ENCODE measurements at regions not wholly inside any gene's neighbourhood (a gene's known extent, or its start where the extent isn't known, plus 50 kb on each side); places are given as distances from the start of the nearest gene placed in this dataset.

DNA sequence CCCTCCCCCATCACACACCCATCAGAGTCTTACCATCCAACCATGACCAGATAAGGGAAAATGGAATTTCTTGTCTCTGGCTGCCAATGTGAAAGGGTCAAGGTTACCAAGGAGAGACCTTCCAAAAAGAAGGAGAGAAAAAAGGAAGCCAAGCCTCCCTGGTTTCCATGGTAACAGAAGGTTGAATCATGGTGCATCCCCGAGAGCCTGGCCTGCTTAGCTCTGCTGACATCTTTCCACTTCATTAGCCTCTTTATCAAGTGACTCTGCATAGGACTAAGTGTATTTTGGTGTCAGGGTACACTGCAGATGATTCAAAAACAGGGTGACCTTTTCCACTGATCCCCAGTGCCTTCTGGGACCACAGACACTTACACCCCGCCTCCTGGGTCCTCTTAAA lies 225.7 kb upstream of the PPP2R3A start:
- no peaks in the 10 kb centered on the region for H3K9me1 ChIP-seq (ENCODE audit: insufficient read depth, low read length)
- H3K9ac ChIP-seq (ENCODE audit: low read depth, low read length), result no peak overlapping the region
- no peak overlapping the region for H4K5ac ChIP-seq (ENCODE audit: low read depth, low read length)
- H3K18ac ChIP-seq (ENCODE audit: low read depth, low read length), result no peak overlapping the region
- H3K36me3 ChIP-seq (ENCODE audit: control insufficient read depth, insufficient read depth, low read length), result no peaks in the 10 kb centered on the region
- H3K4me3 ChIP-seq (ENCODE audit: insufficient read depth, low read depth, low read length), result no peak overlapping the region
- no peak overlapping the region for H2BK20ac ChIP-seq (ENCODE audit: low read depth, low read length)
- no TSS peak for BruUV-seq (replicated peaks)
- no peak overlapping the region for H2AK5ac ChIP-seq (ENCODE audit: low read depth, low read length)
- no peak overlapping the region for H2BK5ac ChIP-seq (ENCODE audit: low read depth, low read length, poor library complexity, severe bottlenecking)
- H2AK9ac ChIP-seq (replicated peaks; ENCODE audit: low read depth, low read length, poor library complexity), result no peak overlapping the region
- no peaks in the 10 kb centered on the region for H3K27me3 ChIP-seq (ENCODE audit: control insufficient read depth, insufficient read depth, low read length)
- H4K8ac ChIP-seq (ENCODE audit: low read depth in 2 of 2, low read length in 2 of 2), result no peak overlapping the region
- no peak overlapping the region for H3K14ac ChIP-seq (replicated peaks; ENCODE audit: low read depth, low read length)
- H3K23ac ChIP-seq (ENCODE audit: low read depth, low read length), result no peak overlapping the region
- H2BK120ac ChIP-seq (ENCODE audit: low read depth, low read length), result no peak overlapping the region
- dilution Hi-C loops (cut with HindIII; ENCODE audit: low sequenced_read_pairs, unreplicated experiment), result no loop called here
- H3K4me1 ChIP-seq (ENCODE audit: control insufficient read depth, insufficient read depth, low read length), result no peaks in the 10 kb centered on the region
- intact Hi-C loops (cut with micrococcal nuclease), result loop anchor here (5.0 kb wide), 1 partner anchor 303 kb away; no protein-coding TSS in a partner anchor
- H2AFZ ChIP-seq (replicated peaks; ENCODE audit: low read length, poor library complexity), result no peak overlapping the region
- no peaks in the 10 kb centered on the region for H4K20me1 ChIP-seq (ENCODE audit: insufficient read depth, low read length)
- TF ChIP-seq CEBPB (IDR thresholded peaks at IDR 0.05; ENCODE audit: low read depth, low read length), result no peak
- no peak for TF ChIP-seq SMC3 (IDR thresholded peaks at IDR 0.05; ENCODE audit: low read depth, low read length)
- TF ChIP-seq, protein P1, sequence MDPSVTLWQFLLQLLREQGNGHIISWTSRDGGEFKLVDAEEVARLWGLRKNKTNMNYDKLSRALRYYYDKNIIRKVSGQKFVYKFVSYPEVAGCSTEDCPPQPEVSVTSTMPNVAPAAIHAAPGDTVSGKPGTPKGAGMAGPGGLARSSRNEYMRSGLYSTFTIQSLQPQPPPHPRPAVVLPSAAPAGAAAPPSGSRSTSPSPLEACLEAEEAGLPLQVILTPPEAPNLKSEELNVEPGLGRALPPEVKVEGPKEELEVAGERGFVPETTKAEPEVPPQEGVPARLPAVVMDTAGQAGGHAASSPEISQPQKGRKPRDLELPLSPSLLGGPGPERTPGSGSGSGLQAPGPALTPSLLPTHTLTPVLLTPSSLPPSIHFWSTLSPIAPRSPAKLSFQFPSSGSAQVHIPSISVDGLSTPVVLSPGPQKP (IDR thresholded peaks at IDR 0.05; ENCODE audit: borderline replicate concordance, low read depth, low read length), result no peak
- TF ChIP-seq BHLHE40 (IDR thresholded peaks at IDR 0.05; ENCODE audit: low read depth, low read length), result no peak
- TF ChIP-seq CTCF (conservative IDR thresholded peaks at IDR 0.05; ENCODE audit: low read depth, low read length), result no peak
- no peak for TF ChIP-seq MXI1 (IDR thresholded peaks at IDR 0.05; ENCODE audit: borderline replicate concordance, low read depth, low read length)
- TF ChIP-seq RAD21 (IDR thresholded peaks at IDR 0.05; ENCODE audit: low read length), result no peak
- TF ChIP-seq USF2 (IDR thresholded peaks at IDR 0.05; ENCODE audit: low read depth, low read length), result no peak
- TF ChIP-seq NFE2L2 (IDR thresholded peaks at IDR 0.05; ENCODE audit: low read depth, low read length), result no peak
- TF ChIP-seq MAZ (IDR thresholded peaks at IDR 0.05; ENCODE audit: borderline replicate concordance, low read depth, low read length), result no peak
- TF ChIP-seq CHD1 (IDR thresholded peaks at IDR 0.05; ENCODE audit: low read depth, low read length), result no peak
- no peak for TF ChIP-seq MAFK (IDR thresholded peaks at IDR 0.05; ENCODE audit: low read depth, low read length)
- TF ChIP-seq RCOR1 (IDR thresholded peaks at IDR 0.05; ENCODE audit: insufficient replicate concordance, low read length), result no peak
- TF ChIP-seq POLR2A (IDR thresholded peaks at IDR 0.05; ENCODE audit: low read depth, low read length), result no peak
- TF ChIP-seq RFX5 (IDR thresholded peaks at IDR 0.05; ENCODE audit: low read depth, low read length), result no peak
- no peak for TF ChIP-seq FOS (IDR thresholded peaks at IDR 0.05; ENCODE audit: low read depth, low read length)
- no peak overlapping the region for H4K91ac ChIP-seq (ENCODE audit: insufficient read depth, low read depth, low read length)
- no peaks in the 10 kb centered on the region for H3K79me1 ChIP-seq (ENCODE audit: low read depth in 1 of 2, low read length in 2 of 2)
- H3K27ac ChIP-seq (ENCODE audit: insufficient read depth, low read length), result no peak overlapping the region
- H3K4ac ChIP-seq (ENCODE audit: low read depth, low read length), result no peak overlapping the region
- no peak overlapping the region for H3K4me2 ChIP-seq (ENCODE audit: low read depth, low read length)
- no peak overlapping the region for H2BK15ac ChIP-seq (ENCODE audit: low read depth, low read length)
- in situ Hi-C loops (cut with MboI; ENCODE audit: low sequenced_read_pairs), result loop anchor here (25.0 kb wide), 1 partner anchor 298 kb away; no protein-coding TSS in a partner anchor
- ATAC-seq (ENCODE audit: low read depth) (no peak), DNase-seq (no peak)
- H3K56ac ChIP-seq (ENCODE audit: extremely low read depth, insufficient read depth, low read length), result no peak overlapping the region
- H3K9me3 ChIP-seq (ENCODE audit: control insufficient read depth, insufficient read depth, low read length), result peaks cover 3% of the 10 kb centered on the region; the same call in 1 of the 2 replicates
- WGBS, 2 experiments (ENCODE audit: extremely low coverage in 2 of 2, insufficient read length in 1 of 2), result no CpG with 5 or more reads among the region's 2 CpGs
- POLR2A ChIA-PET (ENCODE audit: unreplicated experiment), result no interaction called here
- CTCF ChIA-PET, result no interaction called here
